Stimulated activated CD8-positive, alpha-beta memory T cell treated with anti-CD3 and anti-CD28 coated beads, Interleukin-7, amount 100 ng/mL, for 1 hour (primary cell): ENCODE measurements at regions not wholly inside any gene's neighbourhood (a gene's known extent, or its start where the extent isn't known, plus 50 kb on each side); places are given as distances from the start of the nearest gene placed in this dataset.
"Not testable (repeated sequence)": the region's sequence is repeated elsewhere in the genome, so short reads cannot be mapped to it uniquely, and the experiment has no call there.

Source experiments
- DNase-seq, 2 donors: peaks; one replicate each; pipeline ENCODE4 v3.0.0-alpha.2; 2020; ENCODE audit warnings: low read depth in 2 of 2

DNA sequence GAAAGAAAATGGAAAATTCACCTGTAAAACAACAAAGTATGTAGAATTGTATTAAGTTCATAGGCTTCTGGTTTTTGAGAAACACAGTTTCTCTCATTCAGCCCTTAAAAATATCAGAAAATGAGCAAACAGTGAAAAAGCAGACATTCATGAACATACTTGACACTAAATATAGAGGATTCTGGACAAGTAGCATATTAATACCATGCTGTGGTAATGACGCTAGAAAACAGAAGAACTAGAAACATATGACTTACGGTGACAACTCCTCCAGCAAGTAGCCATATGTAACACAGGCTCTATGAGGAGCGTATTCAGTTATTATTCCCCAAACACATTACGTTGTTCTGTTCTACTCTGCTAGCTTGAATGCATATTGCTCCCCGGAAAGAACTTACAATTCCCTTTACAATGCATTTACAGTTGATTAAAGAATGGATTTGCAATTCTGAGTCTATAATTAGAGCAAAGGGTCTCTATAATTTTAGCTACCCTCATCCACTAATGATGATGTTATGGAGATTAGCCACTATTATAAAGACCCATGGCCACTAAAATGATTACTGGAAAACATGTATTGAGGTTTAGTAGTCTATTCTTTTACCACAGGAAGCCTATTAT lies 672.1 kb downstream of the EFNB2 start:
- no peak for DNase-seq

DNA sequence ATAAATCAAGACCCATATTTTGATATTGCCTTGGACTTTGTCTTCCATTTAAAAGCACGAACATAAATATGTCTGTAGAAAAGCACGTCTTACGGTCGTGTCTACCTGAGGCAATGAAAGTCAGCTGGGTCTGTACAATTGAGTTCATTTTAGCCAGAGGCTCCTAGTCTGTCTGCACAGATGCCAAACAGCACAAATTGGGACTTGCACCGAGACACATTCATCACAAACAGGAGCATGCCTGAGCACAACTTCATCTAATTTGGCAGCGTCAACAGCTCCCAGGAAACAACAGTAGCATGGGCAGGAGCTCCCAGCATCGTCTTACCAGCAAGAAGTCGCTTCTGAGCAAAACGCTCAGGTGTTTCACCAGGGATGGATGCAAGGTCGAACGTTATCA lies 687.0 kb downstream of the EFNB2 start:
- no peak for DNase-seq

DNA sequence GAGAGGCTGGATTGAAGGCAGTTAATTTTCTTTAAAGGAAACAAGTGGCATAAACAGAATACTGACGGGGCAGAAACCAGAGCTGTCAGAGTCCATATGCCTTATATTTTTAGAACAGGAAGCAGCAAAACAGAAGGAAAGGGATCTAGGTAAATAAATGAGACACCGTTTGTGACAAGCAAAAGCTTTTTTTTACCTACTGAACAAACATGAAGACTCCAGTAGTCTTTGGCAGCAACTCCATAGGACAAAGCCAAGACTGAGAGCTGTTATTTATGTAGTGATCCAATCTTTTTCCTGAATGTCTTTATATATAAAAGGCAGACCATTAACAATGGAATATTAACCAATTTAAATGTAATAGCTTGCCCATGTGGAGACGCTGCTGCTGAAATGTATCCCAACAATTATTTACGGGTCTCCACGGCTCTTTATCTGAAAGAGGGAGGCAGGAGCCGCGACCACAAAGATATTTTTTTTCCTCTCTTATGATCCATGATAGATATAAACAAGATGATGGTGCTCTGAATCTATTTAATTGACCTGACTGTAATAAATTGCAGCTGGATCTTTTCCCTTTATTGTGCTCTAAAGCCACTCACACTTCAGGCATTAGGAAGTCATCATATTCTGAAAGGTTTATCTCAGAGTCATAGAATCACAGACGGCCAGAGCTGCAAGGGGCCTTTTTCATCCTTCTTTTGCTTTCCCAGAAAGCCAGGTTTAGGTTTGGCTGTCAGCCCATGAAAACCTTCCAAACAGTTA lies 687.8 kb downstream of the EFNB2 start:
- DNase-seq = no peak

DNA sequence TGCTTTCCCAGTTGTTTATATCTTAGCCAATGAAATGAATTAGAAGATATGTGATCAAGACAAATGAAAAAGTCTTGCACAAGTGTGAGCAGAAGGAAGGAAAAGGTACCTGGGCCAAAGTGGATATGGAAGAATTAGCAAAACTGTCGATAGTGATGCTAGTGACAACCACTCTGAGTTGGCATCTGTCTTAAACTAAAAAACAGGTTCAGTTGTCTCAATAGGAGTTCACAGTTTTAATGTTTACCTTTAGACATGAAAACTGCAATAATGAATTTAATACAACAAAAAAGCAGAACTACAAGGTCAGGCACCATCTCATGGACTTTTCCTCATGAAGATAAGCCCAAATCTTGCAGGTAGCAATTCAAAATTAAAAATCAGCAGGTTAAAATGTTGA lies 688.5 kb downstream of the EFNB2 start:
- no peak for DNase-seq

DNA sequence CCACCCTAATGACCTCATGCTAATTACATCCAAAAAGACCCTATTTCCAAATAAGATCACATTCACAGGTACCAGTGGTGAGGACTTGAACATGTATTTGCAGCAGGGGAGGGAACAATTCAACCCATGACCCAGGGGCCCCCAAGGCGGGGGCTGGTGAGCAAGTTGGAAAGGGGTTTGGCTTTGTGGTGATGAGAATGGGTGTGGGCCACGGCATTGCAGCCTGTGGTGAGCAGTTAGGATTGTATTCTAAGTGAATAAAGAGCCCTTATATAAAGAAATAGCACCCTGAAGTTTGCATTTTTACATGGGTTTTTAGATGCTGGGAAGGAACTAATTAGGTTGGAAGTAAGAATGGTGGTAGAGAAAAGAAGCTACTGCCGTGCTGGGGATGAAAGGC lies 694.2 kb downstream of the EFNB2 start:
- DNase-seq = no peak

DNA sequence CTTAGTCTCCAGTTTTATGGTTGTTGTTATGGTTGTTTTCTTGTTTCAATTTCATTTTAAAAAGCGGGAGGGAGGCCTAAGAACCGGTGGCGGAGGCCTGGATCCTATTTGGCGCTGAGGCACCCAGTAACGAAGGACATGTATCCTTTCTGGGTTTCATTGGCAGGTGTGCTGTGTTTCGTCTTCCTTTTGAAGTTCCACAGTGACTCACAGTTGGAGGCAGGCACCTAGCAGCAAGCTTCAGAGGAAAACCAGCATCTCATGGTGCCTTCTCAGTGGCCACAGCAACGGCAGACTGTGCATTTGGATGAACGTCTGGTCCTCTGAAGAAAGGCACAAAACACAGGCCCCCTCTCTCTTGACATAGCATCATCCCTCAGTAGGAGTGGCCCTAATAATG lies 697.2 kb downstream of the EFNB2 start:
- no peak for DNase-seq

DNA sequence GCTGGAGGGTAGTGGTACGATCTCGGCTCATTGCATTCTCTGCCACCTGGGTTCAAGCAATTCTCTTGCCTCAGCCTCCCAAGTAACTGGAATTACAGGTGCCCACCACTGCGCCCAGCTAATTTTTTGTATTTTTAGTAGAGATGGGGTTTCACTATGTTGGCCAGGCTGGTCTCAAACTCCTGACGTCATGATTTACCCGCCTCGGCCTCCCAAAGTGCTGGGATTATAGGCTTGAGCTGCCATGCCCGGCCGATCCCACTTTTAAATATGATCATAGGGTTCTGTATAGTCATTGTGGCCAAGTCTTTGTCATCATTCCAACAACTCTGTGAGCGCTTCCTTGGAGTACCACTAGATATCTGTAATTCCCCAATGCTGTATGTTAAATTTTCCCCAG lies 698.2 kb downstream of the EFNB2 start:
- not testable (repeated sequence) for DNase-seq

DNA sequence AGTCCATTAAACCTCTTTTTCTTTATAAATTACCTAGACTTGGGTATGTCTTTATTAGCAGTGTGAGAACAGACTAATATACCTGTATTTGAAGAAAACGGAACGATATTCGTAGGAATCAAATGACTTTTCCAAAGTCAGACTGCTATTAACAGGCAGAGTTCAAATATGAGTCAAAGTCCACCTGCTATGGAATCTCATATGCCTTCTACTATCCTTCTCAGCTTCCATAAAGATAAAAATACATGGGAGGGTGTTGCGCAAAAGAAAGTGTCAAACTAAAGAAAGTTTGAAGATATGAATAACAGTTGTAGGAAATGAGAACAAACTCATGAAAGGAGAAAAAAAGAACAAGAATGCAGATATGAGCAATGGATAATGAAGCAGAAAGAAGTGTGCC lies 704.6 kb downstream of the EFNB2 start:
- no peak for DNase-seq

DNA sequence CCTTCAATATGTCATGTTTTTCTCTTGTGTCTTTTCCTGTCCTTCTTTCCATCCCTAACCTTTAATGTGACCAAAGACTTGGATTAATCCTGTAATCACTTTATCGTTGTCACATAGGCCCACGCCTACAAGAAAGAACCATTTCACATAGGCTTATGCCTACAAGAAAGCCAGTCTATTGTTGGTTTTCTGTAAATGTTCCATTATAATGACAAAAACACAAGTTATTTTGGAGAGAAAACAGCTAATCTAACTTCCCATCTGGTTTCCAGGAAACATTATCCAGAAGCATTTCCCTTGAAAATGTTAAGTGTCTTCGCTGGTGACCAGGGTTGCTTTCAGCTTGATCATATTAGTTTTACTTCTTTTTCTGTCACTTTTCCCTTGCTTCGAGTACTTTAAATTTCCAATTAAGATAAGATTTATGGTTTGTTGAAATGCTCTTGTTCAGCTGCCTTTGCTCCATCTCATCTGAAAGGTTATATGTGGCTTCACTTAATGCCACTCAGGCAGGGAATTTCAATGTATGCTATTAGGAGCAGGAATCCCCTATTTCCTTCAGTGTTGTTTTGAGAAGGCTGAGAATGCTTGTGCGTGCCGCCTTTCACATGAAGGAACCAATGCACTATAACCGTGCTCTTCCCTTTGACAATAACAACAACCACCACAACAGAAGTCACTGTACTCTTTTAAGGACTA lies 708.2 kb downstream of the EFNB2 start:
- DNase-seq = no peak

DNA sequence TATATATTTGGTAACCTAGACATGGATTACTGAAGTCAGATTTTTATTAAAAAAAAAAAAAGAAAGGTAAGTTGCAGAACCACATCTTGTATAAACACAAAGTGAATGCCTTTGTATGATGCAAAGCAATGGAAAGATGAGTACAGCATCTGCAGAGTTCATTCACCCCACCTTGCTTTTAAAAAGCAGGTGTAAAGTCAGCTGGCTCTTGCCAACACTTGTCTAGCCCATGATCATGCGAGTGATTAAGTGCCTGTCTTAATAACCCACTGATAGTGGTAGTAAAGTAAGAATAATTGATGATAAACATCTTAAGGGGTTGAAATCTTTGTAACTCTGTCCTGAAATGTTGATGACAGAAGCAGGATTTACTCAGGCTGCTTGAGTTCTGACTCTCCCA lies 710.4 kb downstream of the EFNB2 start:
- DNase-seq = no peak

DNA sequence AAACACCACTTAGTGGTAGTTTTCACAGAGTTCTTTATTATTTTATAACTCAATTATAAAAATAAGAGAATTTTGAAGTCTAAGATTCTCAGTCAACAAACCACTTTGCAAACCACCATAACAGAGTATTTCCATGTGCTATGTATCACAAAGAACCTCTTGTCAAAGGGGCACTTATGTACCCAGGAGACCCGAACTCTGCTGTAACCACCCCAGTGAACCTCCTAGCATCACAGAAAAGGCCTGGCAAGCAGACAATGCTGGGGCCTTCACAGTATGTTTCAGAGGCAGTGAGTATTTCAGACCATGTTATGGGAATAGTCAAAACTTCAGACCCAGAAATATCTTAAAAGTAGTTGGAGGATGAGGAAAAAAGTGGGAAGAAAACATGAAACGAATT lies 714.1 kb downstream of the EFNB2 start:
- DNase-seq = no peak

DNA sequence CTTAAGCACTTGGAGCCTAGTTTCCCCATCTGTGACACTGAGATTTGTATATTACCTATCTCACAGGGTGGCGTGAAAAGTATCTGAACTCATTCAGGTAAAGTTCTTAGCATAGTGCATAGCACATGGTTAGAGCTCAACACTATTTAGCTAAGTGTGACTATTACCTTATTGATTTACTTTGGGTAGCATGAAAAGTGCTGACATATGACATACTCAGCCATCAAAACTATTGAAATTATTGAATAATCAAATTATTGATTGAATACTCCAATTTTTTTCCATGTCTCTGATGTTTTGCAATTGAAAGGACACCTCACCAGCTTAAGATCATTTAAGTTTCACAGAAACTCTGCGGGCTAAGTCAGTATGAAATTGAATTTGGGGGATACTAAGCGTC lies 715.0 kb downstream of the EFNB2 start:
- DNase-seq = no peak

DNA sequence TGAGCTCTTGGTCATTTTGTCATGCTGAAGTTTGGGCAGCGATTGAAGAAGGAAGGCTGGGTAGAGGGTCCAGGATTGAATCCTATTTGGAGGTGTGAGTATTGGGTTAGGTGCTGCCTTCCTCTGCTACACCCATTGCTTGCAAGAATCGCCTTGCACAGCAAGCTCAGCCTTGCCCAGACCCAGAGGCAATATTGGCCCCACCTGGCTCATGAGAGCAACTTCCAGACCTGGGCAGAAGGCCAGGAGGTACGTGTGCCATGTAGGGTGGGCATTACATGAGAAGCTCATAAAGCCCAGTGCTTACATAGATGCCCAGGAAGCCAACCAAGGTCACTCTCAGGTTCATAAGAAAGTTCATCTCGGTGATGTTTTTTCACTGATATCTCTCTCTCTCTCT lies 718.0 kb downstream of the EFNB2 start:
- no peak for DNase-seq

DNA sequence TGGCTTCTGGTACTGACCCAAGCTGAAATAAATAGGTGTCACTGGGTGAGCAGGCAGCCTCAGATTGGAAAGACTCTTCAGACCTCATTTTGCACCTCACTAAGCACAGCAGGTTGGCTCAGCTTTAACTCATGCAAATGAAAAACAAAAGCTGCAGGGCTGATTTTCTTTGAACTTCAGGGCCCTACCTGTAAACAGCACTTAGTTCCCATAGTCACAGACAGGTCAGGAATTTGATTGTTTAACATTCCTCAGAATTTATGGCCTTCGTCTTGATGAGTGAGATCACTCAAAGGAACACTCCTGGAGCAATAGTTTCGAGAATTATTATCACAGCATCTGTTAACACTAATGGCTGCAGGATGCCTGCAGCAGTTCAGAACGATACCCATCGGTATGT lies 718.5 kb downstream of the EFNB2 start:
- DNase-seq = no peak

DNA sequence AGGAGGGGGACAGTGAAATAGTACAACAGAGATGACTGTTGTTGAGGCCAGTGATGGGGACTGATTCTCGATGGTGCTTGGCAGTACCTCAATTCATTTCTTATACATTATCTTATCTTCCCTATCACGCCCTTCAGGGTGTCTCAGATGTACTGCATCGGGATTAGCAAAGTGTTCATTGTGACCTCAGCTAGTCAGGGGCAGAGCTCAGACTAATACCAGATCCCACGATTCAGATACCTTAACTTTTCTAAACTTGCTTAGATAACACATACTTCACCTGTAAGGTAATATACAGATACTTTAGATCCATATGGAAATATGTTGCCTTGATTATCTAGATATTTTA lies 720.6 kb downstream of the EFNB2 start:
- no peak for DNase-seq

DNA sequence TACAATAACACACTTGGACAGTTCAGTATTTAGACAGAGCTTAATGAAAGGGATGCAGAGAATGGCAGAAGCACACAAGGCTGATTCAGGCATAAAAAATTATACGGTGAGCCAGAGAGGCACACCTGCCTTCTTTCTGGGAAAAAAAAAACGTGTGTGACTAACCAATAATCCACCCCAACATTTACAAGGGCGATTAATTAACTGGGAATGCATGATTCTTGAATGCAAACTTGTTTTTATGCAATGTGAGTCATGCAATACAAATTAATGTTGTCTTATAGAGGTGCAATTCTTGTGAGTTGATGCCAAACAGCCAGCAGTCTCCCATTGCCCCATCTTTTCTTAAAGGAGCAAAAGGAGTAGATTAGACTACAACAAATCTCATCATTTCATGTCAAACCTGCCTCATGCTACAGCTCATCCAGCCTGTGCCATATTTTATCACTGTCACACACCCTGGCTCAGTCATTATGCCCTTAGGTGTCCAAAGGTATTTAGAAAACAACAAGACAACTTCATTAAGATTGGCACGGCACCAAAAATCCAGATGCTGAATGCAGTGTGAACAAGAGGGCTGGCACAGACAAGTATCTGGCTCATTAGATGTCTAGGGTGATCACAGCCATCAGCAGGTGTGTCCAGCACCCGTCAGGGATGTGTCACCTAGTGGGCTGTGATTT lies 721.1 kb downstream of the EFNB2 start:
- no peak for DNase-seq

DNA sequence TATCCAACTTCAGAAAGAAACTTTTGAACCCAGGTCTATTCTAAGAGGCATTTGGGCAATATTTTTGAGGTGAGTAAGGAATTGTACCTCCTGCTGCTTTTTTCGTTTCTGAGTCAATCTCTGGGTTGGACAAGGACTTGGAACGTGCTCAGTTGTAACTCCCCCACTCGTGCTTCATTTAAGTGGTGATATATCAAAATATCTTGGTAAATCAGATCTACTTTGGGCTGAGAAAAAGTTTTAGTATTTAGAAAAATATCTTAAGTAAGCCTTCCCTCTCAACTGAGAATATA lies 728.9 kb downstream of the EFNB2 start:
- DNase-seq = no peak

DNA sequence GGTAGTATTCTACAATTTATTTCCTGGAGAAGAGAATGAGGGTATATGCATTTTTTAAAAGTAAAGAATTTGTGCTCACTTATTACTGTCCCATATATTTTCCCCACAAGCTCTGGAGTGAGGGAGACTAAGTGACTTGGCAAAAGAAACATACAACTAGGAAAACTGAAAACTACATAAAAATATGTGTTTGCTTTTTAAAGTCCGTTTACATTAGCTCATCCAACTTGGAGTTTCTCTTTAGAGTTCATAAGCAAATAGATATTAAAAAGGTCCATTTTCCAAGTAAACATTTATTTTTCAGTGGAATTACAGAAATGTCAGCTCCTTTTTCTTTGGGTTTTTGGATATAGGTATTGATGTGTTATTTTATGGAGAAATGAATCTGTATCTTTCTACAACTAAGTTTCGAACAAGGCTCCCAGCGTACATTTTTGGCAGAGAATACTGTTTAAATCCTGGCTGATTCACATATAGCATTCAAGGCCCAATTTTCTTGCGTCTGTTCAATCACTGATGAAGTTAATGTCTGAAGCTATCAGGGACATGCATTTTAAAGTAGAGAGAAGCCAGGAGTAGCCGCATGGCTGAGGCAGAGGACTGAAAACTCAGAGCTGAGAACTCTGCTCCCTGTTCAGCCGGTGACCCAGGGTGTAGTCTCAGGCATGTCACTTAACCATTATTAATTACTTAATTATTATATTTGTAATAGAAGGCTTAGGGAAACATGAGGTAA lies 729.4 kb downstream of the EFNB2 start:
- no peak for DNase-seq

DNA sequence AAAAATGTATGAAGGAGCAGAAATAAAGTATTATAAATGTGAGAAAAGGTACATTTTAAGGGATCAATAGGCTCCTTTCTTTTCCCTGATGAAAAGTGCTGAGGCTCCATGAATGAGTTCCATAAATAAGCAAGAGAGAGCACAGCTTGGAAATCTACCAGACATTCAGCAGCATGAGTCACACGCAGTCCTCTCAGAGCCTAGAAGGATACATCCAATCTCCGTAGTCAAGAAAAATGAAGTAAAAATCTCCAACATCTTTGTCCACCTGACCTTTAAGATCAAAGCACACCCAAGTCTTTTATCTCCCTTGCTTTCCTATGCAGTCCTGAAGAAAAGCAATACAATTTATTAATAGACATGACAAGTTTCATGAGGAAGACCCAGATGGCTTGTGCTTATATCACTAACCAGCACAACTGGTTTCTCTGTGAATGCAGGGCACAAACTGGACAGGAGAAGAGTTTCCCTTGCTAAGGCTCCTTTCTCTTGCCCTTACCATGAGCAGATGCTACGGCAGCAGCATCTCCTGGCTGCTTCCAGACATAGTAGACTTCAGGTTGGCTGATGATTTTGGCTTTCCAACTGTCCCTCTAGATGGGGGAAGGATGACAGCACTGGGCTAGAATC lies 730.8 kb downstream of the EFNB2 start:
- DNase-seq = no peak

DNA sequence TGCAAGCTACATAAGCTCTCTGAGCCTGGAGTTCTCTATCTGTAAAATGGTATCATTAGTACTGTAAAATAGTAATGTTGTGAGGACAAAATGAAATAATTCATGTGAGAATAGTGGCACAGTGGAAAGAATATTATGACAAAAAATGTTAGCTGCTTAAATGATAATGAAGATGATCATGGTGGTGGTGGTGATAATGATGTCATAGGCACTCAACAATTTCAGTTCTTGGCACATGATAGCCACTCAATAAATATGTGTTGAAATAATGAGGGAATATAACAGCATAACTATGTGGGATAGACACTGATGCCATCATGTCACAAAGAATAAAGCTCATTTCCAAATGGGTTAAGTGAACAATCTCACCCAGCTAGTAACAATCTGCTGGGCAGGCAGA lies 736.3 kb downstream of the EFNB2 start:
- DNase-seq = no peak

DNA sequence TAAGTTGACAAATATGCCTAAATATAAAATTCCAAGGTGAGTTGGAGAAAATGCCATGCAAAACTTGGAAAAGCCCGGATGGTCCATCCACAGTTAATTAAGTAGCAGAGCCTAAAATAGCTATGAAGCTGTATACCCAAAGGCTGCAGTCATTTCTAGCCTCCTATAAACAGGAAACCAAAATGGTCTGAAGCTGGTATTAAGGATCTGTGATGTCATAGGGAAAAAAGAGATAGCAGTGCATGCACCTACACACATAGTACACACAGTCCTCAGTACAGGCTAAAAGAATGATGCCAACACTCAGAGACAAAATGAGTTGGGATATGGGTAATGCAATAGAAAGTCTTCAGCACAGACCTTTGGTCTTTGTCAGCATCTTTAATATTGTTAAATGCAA lies 736.9 kb downstream of the EFNB2 start:
- no peak for DNase-seq

DNA sequence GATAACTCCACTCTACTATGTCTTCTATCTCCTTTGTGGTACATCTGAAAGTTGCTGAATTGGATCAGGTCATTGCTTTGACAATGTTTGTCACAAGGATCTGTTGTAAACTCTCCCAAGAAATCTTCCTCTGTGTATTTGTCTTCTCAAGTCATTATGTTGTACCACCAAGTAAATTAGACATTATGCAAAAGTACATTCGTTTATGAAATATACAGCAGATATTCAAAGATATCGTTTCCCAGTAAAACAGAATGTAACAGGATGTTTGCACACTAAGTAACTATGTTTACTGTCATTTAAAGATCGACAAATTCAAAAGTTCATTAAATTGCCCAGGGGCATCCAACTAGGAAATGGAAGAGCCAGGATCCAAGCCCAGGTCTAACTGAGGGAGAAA lies 739.4 kb downstream of the EFNB2 start:
- no peak for DNase-seq
